GM18508 (cell line): ENCODE measurements at regions not wholly inside any gene's neighbourhood (a gene's known extent, or its start where the extent isn't known, plus 50 kb on each side); places are given as distances from the start of the nearest gene placed in this dataset.

Experiments used
- ATAC-seq: cut with Tn5 transposase; IDR thresholded peaks from one replicate; pipeline ENCODE4 v1.9.1; 2021; ENCODE audit warnings: moderate number of reproducible peaks; ENCODE audit not compliant: insufficient read depth, unreplicated experiment

DNA sequence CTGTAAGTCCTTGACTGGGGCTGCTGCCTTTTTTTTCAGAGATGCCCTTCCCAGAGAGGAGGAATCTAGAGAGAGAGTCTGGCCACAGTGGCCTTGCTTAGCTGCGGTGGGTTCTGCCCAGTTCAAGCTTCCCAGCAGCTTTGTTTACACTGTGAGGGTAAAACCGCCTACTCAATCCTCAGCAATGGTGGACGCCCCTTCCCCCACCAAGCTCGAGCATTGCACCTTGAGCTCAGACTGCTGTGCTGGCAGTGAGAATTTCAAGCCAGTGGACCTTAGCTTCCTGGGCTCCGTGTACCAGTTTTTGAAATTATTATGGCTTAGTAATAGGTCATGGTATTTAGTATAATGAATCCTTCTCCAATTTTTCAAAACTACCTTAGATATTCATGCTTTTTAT lies 395.4 kb downstream of the NPIPA7 start:
- no peak for ATAC-seq

DNA sequence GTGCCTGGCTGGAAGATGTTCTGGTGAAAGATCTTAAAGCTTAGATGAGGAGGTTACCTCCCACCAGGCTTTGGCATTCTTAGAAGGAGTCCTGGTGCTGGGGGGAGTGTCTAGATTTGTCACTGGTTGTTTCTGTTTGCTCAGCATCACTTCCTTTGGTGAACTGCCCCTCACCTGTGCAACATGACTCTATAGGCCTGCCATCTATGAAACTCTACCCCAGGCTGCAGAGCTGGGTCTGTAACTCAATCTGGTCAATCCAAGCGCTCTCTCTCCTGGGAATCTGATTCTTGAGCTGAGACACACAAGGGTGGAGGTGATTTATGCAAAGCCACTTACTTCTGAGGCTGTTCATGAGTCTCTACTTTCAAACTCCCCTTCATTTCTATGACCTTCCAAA lies 399.4 kb downstream of the NPIPA7 start:
- no peak for ATAC-seq

DNA sequence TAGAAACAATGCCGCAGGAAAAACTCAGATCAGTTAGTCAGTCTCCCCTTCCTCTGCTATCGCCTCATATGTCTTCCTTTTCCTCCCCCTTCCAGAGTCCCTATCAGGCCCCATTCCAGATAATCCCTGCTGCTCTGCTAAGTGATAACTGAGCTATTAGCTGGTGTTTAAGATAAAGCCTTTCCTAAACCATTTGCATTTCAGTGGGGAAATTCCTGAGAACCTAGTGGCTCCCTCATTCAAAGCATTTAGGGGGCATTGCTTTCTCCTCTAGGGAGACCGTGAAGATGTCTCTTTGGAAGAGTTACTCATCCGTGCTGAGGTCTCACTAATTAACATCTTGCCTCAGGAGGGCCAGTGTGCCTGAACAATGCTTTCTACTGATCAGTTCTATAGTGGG lies 401.6 kb downstream of the NPIPA7 start:
- no peak for ATAC-seq

DNA sequence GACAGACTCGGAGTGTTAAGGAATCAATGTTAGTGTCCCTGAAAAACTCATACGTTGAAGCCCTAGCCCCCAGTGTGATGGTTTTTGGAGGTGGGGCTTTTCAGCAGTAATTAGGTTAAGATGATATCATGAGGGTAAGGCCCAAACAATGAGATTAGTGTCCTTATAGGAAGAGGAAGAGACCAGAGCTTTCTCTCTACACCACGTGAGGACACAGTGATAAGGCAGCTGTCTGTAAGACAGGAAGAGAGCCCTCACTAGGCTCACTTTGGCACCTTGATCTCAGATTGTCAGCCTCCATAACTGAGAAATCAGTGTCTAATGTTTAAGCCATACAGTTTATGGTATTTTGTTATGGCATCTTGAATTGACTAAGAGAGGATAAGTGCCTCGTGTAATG lies 403.2 kb downstream of the NPIPA7 start:
- ATAC-seq, result no peak

DNA sequence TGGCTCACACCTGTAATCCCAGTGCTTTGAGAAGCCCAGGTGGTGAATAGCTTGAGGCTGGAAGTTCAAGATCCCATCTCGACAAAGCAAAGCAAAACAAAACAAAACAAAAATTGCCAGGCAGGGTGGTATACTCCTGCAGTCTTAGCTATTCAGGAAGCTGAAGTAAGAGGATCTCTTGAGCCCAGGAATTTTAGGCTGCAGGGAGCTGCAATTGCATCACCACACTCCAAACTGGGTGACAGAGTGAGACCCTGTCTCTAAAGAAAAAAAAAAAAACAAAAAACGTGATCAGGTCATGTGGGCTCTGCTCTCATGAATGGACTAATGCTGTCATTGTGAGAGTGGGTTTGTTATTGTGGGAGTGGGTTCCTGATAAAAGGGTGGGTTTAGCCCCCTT lies 409.1 kb downstream of the NPIPA7 start:
- ATAC-seq, result no peak

DNA sequence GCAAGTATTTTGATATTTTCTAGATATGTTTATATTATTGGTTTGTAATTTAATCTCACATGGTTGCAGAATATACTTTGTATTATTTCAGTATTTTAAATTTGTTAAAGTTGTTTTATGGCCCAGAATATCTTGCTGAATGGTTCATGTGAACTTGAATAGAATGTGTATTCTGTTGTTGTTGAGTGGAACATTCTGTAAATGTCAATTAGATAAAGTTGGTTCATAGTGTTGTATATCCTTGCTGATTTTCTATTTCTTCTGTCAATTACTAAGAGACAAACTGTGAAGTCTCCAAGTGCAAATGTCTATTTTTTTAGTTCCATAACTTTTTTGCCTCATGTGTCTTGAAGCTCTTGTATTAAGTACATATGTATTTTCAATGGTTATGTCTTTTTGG lies 411.7 kb downstream of the NPIPA7 start:
- no peak for ATAC-seq

DNA sequence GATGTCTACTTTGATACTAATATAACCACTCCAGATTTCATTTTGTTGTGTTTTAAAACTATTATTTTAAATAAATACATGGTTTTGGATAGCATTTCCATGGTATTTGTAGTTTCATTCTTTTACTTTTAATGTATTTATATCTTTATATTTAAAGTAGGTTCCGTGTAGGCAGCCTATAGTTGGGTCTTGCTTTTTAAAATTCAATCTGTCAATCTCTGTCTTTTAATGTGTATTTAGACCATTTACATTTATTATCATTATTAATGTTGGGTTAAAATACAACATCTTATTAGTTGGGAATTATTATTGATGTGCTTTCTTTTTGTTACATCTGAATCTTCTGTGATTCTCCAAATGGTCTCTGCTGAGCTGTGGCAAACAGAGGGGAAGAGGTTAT lies 412.1 kb downstream of the NPIPA7 start:
- no peak for ATAC-seq

DNA sequence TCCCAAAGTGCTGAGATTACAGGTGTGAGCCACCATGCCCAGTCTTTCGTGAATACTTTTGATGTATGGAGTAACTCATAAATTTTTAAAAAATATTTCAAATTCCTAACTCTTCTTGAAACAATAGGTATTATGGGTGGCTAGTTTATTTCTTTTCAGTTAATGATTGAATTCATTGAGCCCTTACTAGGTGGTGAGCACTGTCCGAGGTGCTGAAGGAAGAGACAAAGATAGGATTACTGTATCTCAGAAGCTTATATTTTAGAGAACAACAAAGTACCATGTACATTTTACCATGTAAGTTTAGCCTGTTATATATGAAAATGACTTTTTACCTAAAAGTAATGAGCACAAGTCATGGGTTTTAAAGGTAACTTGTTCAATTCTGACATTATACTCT lies 418.3 kb downstream of the NPIPA7 start:
- ATAC-seq, result no peak

DNA sequence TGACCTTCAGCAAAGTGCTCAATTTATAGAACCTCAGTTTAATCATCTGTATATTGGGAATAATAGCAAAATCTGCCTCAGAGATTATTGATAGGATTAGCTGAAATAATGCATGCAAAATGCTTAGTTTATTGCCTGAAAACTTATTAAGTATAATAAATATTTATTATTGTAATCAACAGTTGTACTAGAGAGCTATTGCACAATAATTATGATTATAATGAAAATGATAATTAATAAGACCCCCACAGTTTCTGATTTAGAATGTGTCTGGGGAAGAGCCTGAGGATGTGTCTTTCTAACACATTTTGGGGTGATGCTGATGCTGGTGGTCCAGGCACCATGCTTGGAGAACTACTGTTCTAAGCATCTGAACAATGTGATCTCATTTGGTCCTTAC lies 419.6 kb downstream of the NPIPA7 start:
- no peak for ATAC-seq

DNA sequence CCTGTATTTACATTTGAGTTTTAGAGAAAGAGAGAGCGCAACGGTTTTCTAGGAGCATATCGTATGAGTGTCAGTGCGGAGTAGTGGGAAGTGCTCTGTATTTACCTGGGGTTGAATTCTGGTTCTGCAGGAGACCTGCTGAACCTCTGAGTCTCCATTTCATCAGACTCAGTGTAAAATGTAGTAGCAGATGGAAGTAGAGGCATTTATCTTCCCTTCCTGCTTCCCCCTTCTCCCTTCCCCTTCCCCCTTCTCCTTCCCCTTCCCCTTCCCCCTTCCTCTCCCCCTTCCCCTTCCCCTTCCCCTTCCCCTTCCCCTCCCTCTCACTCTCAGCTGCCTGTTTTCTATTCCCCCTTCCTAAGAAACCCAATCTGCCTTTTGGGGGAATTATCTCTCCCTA lies 426.9 kb downstream of the NPIPA7 start:
- no peak for ATAC-seq

DNA sequence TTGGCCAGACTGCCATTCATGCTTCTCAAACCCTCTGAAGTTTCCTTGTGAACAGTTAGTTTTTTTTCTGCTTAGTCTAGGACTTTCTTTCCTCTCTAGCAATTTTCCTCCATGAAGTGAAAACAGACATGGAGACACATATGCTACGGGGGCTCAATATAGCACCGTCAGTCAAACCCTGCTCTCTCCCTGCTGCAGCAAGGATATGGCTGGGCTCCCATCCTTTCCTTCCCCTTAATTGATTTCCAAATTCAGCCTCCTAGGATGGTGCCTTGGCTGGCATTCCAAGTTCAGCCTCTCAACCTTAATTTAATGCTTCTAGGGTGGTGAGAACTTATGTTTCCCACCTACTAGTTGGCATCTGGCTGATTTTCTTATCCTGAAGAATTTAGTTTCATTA lies 436.7 kb downstream of the NPIPA7 start:
- no peak for ATAC-seq

DNA sequence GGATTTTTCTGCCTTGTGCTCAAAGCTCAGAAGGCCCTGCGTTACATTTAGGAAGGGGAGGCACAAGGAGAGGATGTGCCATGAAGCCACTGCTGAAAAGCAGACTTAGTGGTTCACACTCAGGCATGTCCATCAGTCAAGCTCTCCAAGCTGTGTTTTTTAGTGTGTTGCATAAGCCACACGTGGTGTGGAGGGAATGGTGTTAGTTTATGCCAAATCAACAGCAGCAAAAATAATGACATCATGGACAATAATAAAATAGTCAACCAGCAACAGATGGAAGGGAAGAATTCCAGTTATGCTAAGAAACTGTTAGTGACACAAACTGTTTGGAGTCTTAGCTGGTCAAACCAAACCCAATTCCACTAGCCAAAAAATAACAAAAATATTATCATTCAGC lies 438.3 kb downstream of the NPIPA7 start:
- no peak for ATAC-seq

DNA sequence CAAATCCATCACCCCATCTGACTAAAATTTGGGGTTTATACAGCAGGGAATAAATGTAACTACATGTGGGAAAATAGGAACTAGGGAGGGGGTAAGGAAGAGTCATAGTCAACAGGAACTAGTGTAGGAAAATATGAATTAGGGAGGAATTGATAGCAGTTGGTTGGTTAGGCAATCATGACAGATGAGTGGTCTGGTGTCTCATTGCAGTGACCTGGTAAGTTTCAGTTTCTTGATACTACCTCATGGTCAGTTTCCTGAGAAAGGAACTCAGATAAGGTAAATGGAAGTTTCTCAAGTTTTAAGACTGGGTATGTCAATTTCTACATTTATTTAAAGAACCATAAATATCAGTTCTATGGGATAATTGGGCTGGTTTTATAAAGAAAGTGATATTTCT lies 442.3 kb downstream of the NPIPA7 start:
- ATAC-seq, result no peak

DNA sequence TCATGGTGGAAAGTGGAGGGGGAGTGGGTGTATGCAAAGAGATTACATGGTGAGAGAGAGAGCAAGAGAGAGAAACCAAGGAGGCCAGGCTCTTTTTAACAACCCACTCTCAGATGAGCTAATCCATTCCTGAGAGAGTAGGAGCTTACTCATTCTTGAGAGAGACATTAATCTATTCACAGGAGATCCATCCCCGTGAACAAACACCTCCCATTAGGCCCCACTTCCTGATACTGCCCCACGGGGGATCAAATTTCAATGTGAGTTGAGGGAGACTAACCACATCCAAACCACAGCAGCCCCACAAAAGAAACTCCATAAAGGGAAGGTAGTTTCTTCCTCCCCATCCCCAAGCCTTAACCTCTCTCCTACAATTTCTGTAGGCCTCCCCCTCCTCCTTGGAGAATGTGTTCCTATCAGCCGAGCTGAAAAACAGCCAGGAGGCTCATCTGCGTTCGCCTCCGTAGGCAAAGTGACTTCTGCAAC lies 450.0 kb downstream of the NPIPA7 start:
- ATAC-seq, result no peak

DNA sequence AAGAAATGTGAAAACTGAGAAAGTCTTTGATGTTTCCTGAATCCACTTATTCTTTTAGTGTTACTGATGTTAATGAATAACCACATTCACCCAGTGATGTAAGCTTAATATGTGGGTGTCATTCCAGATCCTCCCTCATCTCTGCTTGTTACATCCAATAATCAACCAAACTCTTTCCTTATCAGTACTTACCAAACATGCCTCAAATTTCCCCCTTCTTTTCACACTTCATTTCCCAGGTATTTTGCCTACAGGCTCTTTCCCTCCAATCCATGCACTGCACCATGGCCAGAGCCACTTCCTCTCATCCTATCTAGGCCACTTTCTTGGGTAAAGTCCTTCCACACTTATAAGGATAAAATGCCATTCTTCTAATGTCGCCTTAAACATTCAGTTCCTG lies 451.5 kb downstream of the NPIPA7 start:
- no peak for ATAC-seq

DNA sequence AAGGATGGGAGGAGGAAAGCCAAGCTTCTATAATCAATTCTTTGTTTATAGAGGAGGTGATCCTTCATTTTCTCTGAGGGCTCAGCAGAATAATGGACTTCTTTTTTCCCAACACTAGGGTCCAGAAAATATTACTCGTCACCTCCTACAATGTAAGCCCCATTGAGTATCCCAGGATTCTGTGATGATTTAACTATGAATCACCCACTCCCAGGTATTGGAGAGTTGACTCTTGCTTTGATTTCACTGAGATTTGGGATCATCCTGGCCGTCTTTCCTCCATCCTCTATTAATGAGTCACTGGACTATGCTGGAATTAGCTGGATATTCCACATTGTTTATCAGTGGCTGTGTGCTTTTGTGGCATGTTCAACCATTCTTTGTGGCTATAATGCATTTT lies 452.0 kb downstream of the NPIPA7 start:
- ATAC-seq, result no peak

DNA sequence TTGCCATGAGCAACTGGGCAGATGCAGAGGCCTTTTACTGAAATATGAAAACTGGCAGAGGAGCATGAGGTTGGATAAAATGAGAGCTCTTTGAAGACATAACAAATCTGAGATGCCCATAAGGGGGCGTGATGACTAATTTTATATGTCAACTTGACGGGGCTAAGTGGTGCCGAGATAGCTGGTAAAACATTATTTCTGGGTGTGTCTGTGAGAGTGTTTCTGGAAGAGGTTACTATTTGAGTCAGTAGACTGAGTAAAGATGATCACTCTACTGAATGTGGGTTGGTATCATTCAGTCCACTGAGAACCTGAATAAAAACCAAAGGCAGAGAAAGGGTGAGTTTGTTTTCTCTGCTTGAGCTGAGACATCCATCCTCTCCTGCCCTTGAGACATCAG lies 454.2 kb downstream of the NPIPA7 start:
- ATAC-seq, result no peak

DNA sequence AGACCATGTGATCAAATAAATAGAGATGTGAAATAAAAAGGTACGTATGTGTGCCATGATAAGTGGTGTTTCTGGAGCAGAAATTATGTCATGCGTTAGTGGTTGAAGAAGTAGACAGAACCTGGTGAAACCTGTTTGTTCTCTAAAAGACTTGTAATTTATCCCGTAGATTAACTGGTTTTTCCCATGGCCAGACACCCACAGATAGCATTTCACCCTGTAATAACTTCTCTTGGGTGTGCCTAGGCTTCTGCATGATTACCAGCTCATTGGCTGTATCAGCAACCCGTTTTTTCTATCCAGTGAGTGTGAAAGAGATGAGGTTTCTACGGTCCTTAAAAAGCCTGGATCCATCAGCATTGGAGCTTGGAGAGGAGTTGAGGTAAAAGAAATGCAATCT lies 471.3 kb downstream of the NPIPA7 start:
- ATAC-seq, result no peak

DNA sequence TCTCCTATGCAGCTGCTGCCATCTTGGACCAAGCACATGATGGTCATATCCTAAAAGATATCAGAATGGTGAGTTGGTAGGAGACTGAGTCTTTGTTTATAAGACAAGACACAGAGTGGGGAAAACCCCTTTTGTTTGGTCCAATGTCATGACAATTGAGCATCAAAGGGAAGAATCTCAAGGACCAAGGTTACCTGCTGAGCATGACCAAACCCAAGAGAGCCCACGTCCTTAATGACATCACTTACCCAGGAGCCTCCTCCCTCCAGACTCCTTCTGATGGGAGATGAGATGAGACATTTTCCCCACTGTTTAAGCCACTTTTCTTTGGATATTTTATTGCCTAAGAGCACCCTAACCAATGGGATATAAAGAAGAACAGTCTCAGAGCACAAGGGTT lies 478.1 kb downstream of the NPIPA7 start:
- ATAC-seq, result no peak

DNA sequence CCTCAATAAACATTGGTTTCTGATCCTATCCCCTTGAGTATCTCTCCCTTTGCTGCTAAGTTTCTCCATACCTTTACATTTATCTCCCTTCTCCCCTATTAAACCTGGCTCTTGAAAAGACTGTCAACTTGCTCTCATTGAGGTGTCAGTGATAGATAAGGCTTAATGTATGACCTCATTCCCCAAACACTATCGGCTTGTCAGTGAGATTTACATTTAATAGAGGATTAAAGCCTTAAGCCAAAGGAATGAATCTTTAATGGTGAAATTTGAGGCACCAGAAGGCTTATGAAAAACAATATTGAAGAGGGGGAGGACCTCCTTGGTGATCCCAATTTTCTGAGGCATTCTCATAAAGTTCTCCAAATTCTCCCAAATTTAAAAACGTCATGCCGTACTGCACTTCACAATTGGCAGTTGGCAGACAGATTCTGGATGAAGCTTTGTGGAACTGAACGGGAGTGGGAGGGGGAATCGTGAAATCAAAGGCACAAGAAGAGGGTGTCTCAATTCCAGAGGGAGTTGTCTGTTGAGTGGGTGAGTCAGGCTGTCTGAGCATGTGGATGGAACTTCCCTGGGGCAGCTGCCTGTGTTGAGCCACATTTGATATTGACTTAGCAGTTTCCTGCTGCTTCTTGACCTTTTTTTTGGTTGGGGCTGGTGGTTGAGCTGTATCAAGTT lies 478.8 kb downstream of the NPIPA7 start:
- ATAC-seq, result no peak

DNA sequence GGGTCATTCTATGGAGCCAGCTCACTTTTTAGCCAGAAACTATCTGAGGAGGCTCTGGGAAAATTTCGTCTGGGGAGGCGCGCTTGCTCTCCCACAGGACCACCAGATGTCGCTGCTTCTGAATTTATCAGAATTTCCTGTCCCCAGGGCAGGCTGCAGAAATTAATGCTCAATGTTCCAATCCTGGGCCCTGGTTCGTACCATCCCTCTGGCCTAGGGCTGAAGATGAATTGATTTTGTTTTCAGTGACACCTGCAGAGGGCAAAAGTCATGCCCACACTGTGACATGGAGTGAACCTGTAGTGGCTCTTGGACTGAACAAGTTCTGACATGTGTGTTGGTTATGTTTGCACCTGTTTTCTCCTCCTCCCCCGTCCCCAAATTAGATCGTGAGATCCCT lies 482.6 kb downstream of the NPIPA7 start:
- ATAC-seq, result no peak

DNA sequence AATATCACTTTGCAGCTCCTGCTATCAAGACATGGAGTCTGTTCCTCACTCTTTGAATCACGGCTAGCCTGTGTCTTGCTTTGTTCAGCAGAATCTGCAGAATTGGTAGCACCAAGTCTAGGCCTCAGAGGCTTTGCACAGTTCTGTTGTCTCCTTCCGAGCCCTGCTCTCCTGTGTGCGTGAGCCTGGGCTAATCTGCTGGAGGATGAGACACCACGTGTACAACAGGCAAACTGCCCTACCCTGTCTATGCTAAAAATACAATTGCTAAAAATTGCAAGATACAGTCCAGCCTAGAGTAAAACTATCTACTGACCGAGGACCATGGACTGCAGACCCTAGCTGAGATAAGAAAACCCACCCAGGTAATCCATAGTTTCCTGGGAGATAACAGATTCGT lies 484.7 kb downstream of the NPIPA7 start:
- no peak for ATAC-seq

DNA sequence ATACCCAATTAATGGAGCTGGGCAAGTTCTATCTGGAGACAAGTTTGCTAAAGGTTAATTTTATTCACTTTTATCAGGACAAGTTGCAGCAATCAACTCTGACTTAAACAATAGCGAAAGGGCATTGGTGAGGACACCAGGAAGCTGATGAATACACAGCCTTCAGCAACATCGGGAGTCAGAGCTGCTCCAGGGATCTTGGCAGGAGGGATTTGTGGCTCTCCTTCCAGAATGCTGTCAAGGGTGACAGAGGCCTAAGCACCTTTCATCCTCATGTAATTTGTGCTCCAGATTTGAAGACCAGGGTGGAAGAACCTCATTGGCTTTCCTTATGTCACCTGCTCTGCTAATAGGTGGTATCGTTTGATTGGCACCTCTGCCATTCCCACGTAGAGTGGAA lies 485.6 kb downstream of the NPIPA7 start:
- no peak for ATAC-seq
